Upper lobe of left lung (tissue), 4 donors: ENCODE measurements at regions not wholly inside any gene's neighbourhood (a gene's known extent, or its start where the extent isn't known, plus 50 kb on each side); places are given as distances from the start of the nearest gene placed in this dataset.

Source experiments
- EP300 ChIP-seq, 4 donors: sonication (generic); formaldehyde crosslinking; IDR thresholded peaks; one replicate each; pipeline ENCODE4 v1.5.1; 2017; ENCODE audit warnings: antibody characterized with exemption in 4 of 4, control low read depth in 2 of 4
- POLR2A ChIP-seq, 4 donors: fragments of 450-650 bp; IDR thresholded peaks; one replicate each; pipeline ENCODE4 v1.5.1; 2016 to 2017; ENCODE audit warnings: antibody characterized with exemption in 4 of 4, mild to moderate bottlenecking in 2 of 4
- POLR2AphosphoS5 ChIP-seq, 2 donors: sonication (generic); formaldehyde crosslinking; IDR thresholded peaks; one replicate each; pipeline ENCODE4 v1.5.1; 2017; ENCODE audit warnings: antibody characterized with exemption in 2 of 2
- TF ChIP-seq, protein P1 (sequence below), 6 experiments: fragments of 450-650 bp in 4 of 6; fragments of 200-600 bp in 2 of 6; sonication (generic) in 2 of 6; IDR thresholded peaks; one replicate each; pipeline ENCODE4 v1.5.1; 2016 to 2019; ENCODE audit warnings: antibody characterized with exemption in 6 of 6

DNA sequence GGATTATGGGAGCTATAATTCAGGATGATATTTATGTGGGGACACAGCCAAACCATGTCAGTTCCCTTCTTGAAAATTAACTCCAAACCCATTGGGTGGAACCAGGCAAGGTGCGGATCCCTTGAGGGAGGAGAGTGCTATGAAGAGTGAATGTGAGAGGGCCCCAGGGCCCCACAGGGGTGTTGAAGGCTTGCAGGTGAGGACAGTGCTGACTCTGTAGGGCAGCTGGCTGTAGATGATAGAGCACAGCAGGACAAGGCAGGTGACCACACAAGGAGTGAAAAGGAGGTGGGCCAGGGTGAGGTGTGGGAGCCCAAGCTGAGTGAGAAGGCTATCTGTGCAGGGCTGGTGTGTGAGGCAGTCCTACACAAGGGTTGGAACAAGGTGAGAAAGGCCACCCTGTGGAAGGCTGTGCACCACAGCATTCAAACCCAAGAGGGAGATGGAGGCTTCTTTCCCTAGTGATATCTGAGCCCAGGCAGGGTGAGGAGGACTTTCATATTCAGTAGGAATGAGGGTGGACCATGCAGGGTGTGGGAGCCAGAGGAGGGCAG lies 746.0 kb upstream of the CELF2 start:
- TF ChIP-seq, protein P1, sequence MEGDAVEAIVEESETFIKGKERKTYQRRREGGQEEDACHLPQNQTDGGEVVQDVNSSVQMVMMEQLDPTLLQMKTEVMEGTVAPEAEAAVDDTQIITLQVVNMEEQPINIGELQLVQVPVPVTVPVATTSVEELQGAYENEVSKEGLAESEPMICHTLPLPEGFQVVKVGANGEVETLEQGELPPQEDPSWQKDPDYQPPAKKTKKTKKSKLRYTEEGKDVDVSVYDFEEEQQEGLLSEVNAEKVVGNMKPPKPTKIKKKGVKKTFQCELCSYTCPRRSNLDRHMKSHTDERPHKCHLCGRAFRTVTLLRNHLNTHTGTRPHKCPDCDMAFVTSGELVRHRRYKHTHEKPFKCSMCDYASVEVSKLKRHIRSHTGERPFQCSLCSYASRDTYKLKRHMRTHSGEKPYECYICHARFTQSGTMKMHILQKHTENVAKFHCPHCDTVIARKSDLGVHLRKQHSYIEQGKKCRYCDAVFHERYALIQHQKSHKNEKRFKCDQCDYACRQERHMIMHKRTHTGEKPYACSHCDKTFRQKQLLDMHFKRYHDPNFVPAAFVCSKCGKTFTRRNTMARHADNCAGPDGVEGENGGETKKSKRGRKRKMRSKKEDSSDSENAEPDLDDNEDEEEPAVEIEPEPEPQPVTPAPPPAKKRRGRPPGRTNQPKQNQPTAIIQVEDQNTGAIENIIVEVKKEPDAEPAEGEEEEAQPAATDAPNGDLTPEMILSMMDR (IDR thresholded peaks at IDR 0.05): no peak
- TF ChIP-seq POLR2A (IDR thresholded peaks at IDR 0.05) (no peak), POLR2AphosphoS5 (IDR thresholded peaks at IDR 0.05) (no peak), EP300 (IDR thresholded peaks at IDR 0.05) (no peak)
